SK-N-DZ (cell line): ENCODE measurements at regions not wholly inside any gene's neighbourhood (a gene's known extent, or its start where the extent isn't known, plus 50 kb on each side); places are given as distances from the start of the nearest gene placed in this dataset.

Experiments
- DNase-seq: peaks from one replicate; pipeline ENCODE4 v3.0.0-alpha.2; 2015; ENCODE audit warnings: low spot score

DNA sequence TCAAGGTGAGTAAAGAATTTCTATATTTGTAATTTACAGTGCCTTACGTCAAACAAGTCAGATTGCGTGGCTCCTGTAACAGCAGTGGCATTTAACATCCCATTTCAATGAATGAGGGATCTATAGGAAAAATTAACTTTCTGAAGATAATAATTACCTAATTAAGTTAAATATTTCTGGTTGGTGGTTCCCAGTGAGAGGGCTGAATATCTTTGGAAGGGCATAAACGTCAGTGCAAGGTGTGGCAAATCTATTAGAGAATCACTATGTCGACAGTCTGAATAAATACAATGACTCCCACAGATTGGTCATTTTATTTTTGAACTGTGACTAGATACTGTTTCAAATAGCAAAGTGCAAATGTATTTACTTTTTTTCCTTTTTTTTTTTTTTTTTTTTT, 80.0 kb downstream of the S1PR1 start:
- no peak for DNase-seq

DNA sequence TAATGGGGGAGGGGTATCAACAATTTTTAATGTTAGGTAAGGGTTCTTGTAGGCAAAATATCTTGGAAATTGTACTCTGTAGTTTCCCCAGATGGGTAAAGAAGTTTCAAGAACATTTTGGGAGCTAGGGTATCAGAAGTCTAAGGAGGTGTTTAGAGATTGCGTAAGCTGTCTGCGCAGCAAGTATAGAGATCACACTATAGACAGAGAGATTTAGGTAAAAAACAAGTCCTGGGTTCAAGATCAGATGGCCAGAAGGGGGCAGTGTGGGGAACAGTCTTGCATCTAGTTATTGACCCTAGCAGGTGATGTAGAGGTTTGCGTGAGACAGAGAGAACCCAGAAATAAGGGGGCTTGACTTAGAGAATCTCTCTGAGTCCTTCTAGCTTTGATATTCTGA, 80.8 kb downstream of the S1PR1 start:
- no peak for DNase-seq

DNA sequence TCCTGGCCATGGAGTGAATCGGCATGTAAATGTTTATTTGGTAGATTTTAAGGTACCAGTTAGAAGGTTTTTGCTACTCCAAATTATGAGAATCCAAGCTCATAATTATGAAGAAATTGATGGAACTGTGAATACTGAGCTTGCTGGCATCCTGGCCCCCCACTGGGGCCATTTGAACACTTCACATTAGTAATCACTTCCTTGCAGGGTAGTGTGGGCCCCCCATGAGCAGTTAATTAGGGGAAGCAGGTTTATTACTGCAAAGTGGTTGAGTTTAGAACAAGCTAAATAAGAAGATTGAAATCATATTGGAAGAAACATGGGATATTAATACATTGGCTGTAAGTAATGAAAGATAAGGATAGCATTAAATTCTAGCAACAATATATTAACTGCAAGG, 86.7 kb downstream of the S1PR1 start:
- DNase-seq = no peak

DNA sequence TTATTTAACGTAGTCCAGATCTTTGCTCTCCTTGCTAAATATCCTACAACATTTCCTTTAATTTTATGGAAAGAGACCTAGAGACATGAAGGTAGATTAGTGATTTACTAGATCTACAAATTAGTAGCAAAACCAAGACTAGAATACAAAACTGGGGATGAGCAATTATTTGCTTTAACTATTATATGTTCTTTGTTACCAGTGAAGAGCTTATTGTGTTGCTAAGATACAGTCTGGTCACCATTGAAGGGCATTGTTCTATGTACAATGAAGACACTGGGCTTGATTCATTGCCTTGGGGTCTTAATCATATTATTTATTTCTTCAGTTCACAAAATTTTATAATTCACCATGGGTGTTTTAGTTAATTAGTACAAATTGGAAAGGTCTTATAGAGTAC, 88.3 kb downstream of the S1PR1 start:
- no peak for DNase-seq

- no peak for DNase-seq
Observed at GRCh38 chr1:101330427-101331130, 93.8 kb downstream of the S1PR1 start.

GRCh38 chr1:101331794-101332193, 95.0 kb downstream of the S1PR1 start:
- DNase-seq = no peak

GRCh38 chr1:101332633-101333032, 95.8 kb downstream of the S1PR1 start:
- DNase-seq = no peak

- DNase-seq = no peak
Observed at GRCh38 chr1:101333186-101333585, 96.4 kb downstream of the S1PR1 start.

GRCh38 chr1:101337968-101338367, 101.1 kb downstream of the S1PR1 start:
- DNase-seq = no peak

- DNase-seq = no peak
Observed at GRCh38 chr1:101338714-101339430, 102.1 kb downstream of the S1PR1 start.

- no peak for DNase-seq
Observed at GRCh38 chr1:101344745-101345144, 107.9 kb downstream of the S1PR1 start.

DNA sequence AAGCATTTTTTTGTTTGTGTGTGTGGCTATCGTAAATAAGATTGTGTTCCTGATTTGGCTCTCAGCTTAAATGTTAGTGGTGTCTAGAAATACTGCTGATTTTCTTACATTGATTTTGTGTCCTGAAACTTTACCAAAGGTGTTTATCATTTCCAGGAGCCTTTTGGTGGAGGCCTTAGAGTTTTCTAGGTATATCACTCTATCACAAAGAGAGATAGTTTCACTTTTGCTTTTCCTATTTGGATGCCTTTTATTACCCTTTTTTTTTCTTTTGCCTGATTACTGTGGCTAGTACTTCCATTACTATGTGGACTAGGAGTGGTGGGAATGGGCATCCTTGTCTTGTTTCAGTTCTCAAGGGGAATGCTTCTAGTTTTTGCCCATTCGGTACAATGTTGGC, 109.6 kb downstream of the S1PR1 start:
- DNase-seq = no peak

DNA sequence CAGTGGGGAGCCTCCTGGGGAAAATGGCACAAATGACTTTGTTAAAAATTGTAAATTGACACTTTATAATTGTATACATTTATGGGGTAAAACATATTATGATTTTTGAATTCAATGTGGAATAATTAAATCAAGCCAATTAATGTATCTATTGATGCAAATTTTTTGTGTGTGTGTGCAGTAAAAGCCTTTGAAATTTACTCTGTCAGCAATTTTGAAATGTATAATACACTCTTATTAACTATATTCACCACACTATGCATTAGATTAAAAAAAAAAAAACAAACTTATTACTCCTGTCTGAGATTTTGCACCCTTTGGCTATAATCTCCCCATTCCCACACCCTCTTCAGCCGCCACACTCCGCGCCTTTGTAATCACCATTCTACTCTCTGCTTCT, 119.2 kb downstream of the S1PR1 start:
- no peak for DNase-seq

GRCh38 chr1:101356604-101357443, 120.0 kb downstream of the S1PR1 start:
- DNase-seq = no peak

DNA sequence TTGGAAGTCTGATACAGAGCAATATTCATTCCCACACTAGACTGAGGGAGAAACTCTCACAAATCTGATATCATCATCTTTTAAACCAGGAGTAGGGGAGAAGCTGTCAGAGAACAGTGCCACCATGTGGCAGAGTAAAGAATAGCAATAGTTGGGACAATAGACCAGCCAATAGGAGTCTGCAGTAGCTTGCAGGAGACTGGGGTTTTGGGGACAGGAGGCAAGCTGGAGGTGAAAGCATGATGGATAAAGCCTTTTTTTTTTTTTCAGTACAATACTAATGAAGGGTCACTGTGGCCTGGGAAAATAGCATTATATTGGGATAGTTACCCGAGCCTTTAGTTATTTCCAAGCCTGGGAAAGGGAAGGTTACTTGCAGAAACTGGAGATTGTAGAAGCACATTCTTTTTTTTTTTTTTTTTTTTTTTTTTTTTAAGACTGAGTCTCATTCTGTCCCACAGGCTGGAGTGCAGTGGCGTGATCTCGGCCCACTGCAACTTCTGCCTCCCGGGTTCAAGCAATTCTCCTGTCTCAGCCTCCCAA, 120.7 kb downstream of the S1PR1 start:
- peak; percentile 82 for DNase-seq

GRCh38 chr1:101360506-101360905, 123.7 kb downstream of the S1PR1 start:
- no peak for DNase-seq

DNA sequence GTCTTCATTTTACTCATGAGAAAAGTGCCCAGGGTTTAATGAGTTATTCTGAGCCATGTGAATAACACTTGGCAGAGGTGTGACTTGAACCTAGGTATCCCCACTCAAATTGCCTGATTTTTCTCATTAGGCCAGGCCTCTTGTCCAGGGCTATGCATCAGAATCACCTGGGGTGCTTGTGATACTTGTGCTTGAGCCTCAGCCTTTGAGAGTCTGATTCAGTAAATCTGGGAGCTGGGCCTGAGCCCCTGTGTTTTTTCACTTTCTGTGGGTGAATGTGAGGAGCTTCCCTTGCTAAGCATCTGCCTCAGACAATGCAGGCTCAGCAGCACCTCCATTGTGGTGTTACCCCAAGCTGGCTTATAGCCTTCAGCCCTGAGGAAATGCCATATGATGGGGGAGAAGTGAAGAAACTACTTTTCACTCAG, 127.1 kb downstream of the S1PR1 start:
- no peak for DNase-seq

DNA sequence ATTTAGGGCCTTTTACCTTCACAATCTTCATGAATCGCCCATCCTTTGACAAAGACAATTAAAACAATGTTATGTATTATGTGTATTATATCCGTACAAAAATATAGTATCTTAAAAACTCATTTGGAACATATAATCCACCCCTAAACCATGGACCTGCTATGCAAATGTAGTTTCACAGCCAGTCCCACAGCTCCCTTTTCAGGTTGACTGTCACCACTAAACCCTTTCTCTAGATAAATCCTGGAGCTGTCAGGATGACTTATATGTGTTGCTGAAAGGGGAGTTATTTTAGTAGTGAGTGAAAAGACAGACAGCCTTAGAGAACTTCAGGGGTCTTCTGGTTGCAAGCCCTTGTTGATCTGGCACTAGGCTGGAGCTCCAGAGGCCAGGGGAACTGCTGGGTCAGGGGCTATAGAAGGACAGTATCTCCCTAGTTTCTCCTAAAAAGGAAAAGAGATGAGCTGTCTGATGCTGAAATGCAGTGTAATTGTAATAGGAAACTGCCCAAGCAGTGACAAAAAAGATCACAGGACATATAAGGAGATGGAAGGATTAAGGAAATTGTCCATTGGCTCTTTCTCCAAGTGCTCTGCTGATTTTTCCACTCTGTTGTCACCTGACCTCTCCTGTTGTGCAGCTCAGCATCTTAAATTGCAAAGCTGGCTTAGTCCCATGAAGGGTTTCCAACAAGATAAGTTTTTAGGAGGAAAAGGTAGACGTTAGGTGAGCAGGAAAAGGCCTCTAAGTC, 127.7 kb downstream of the S1PR1 start:
- no peak for DNase-seq

DNA sequence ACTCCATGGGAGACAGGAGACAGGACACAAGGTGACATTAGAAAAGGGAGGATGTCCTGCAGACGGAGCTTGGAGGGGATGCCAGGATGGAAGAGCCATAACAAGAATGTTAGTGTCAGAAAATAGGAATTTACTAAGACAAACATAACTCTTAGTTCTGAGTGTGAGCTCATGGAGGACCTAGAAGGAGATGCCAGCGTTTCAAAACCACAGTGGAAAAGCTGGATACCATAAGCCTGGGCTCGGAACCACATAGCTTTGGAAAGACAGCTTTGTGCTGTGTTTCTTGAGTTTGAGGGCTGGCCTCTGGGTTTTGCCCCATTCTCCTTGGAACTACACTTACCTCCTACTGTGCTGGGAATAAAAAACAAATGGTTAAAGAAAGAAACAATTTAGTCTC, 128.4 kb downstream of the S1PR1 start:
- no peak for DNase-seq

DNA sequence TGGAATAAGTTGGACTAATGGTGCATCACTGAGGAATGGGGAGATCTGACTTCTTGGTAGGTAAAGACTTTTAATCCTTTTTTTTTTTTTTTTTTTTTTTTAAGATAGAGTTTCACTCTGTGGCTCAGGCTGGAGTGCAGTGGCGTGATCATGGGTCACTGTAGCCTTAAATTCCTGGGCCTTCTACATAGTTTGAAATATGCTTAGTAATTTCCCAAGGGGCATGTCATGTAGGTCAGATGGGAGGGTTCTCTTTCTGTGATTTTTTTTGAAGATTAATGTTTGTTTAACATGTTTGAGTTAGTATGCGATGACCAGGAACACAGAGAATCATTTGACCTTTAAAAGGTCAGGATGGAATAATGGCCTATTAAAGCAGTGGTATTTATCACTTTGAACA, 129.1 kb downstream of the S1PR1 start:
- no peak for DNase-seq

DNA sequence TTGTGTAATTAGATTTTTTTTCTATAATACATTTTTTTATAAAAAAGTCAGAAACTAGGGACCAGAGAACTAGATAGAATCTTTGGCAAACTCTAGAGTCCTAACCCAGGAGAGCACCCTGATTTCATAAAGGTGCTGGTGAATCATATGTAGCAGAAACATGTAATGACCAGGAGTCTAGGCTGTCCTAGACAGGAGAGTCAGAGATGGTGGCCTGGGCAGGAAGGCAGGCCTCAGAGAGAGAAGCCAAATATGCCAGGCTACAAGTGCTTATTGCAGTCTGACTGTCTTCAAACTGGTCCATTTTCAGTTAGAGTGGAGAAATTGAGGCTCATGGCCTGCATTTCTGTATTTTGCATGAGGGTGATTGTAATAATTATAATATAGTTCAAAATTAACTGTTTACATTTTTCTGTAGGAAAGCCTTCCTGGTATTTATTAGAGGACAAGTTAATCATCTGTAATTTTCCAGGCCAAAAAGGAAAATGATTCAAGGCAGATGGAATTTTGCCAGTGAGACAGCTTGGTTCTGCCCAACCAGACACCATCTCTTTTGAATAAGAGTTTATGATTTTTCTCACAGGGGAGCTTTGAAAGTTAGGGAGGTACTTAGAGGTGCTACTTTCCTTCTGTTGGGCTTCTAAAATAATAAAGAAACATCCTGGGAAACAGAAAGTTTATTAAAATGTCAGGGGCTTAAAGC, 129.8 kb downstream of the S1PR1 start:
- DNase-seq = no peak
